Glutamatergic neuron (in vitro differentiated cells): ENCODE measurements at regions not wholly inside any gene's neighbourhood (a gene's known extent, or its start where the extent isn't known, plus 50 kb on each side); places are given as distances from the start of the nearest gene placed in this dataset.

Experiments used
- DNase-seq: peaks from one replicate; pipeline ENCODE4 v3.0.0; 2022
- H3K27ac Mint-ChIP-seq: one replicate; pipeline ENCODE4 v1.8.0; 2020; ENCODE audit warnings: mild to moderate bottlenecking, mixed read lengths, inconsistent platforms; ENCODE audit not compliant: unreplicated experiment
- H3K27me3 Mint-ChIP-seq: one replicate; pipeline ENCODE4 v1.8.0; 2020; ENCODE audit warnings: mild to moderate bottlenecking, moderate library complexity, mixed read lengths, inconsistent platforms; ENCODE audit not compliant: unreplicated experiment
- H3K36me3 Mint-ChIP-seq: one replicate; pipeline ENCODE4 v1.8.0; 2020; ENCODE audit warnings: mild to moderate bottlenecking, mixed read lengths, inconsistent platforms; ENCODE audit not compliant: unreplicated experiment
- H3K4me1 Mint-ChIP-seq: one replicate; pipeline ENCODE4 v1.8.0; 2020; ENCODE audit warnings: mild to moderate bottlenecking, low read depth, mixed read lengths, inconsistent platforms; ENCODE audit not compliant: unreplicated experiment
- H3K4me3 Mint-ChIP-seq: one replicate; pipeline ENCODE4 v1.8.0; 2020; ENCODE audit warnings: mild to moderate bottlenecking, mixed read lengths, inconsistent platforms; ENCODE audit not compliant: unreplicated experiment
- H3K9me3 Mint-ChIP-seq: one replicate; pipeline ENCODE4 v1.8.0; 2020; ENCODE audit warnings: mild to moderate bottlenecking, moderate library complexity, mixed read lengths, inconsistent platforms; ENCODE audit not compliant: unreplicated experiment
- TF ChIP-seq, protein P1 (sequence below): fragments of 200-600 bp; sonication (generic); IDR thresholded peaks from one replicate; pipeline ENCODE4 v1.5.0; 2021; ENCODE audit not compliant: partially characterized antibody, unreplicated experiment

DNA sequence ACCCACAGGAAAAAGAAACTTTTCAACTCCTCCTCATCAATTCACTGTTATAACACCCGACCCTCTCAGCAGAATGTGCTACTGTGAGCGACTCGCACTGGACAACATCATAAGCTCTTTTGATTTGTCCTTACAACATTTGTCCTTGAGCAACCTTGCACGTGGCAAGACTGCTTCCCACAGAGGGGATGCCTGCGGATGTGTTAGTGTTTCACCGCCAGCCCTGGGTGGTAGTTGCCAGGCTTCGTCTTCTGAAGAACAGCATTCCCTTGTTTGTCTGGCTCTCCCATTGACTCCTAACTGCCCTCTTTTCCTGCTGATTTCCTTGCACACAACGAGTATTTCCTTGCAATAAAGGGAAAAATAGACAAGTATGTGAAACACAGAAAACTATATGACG is 111.4 kb upstream of the SLC7A1 start:
- H3K4me3 Mint-ChIP-seq, result no peak overlapping the region

DNA sequence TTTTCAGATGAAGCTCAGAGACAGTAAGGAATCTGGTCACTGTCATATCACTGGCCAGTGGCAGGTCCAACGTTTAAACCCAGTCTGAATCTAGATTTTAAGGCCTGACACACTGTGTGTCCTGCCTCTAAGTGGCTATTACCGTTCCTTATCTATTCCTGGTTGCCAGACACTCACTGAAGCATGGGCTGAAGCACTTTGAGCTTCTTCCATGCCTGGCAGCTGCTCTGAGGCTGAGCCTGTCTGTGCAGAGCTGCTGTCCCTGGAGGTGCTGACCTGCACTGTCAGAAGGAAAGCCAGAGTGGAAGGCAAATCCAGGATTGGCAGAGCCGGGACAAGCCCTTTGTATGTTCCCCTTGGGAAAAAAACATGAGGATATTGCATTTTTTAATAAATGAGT is 109.2 kb upstream of the SLC7A1 start:
- no peak for DNase-seq
- Mint-ChIP-seq H3K36me3 (peaks cover 9% of the 10 kb centered on the region), H3K4me3 (no peak overlapping the region), H3K27me3 (no peaks in the 10 kb centered on the region), H3K27ac (no peak overlapping the region), H3K4me1 (peaks cover 11% of the 10 kb centered on the region), H3K9me3 (peaks cover 2% of the 10 kb centered on the region)
- TF ChIP-seq, protein P1, sequence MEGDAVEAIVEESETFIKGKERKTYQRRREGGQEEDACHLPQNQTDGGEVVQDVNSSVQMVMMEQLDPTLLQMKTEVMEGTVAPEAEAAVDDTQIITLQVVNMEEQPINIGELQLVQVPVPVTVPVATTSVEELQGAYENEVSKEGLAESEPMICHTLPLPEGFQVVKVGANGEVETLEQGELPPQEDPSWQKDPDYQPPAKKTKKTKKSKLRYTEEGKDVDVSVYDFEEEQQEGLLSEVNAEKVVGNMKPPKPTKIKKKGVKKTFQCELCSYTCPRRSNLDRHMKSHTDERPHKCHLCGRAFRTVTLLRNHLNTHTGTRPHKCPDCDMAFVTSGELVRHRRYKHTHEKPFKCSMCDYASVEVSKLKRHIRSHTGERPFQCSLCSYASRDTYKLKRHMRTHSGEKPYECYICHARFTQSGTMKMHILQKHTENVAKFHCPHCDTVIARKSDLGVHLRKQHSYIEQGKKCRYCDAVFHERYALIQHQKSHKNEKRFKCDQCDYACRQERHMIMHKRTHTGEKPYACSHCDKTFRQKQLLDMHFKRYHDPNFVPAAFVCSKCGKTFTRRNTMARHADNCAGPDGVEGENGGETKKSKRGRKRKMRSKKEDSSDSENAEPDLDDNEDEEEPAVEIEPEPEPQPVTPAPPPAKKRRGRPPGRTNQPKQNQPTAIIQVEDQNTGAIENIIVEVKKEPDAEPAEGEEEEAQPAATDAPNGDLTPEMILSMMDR, result no peak

More for the DNA sequence above, 111.4 kb upstream of the SLC7A1 start:
- no peak for DNase-seq
- TF ChIP-seq, protein P1, result no peak
- H3K36me3 Mint-ChIP-seq, result peaks cover 9% of the 10 kb centered on the region
- H3K27ac Mint-ChIP-seq, result no peak overlapping the region
- peaks cover 29% of the 10 kb centered on the region for H3K4me1 Mint-ChIP-seq
- H3K9me3 Mint-ChIP-seq, result peaks cover 2% of the 10 kb centered on the region
- H3K27me3 Mint-ChIP-seq, result peaks cover 2% of the 10 kb centered on the region

DNA sequence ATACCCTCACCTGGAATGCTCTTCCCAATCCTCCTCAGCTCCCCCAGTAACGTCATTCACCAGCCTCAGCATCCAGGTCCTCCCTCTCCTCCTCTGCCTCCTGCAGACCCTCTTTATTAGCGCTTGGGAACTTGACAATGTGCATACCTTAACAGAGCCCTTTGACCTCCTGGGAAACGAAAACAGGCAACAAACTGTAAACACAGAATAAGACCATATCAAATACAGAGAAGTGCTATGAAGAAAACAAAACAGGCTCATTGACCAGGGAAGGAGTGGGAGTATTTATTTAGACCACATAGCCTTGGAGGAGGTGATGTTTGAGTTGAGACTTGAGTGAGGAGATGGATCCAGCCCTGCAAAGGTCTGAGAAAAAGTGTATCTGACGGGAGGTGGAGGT is 107.9 kb upstream of the SLC7A1 start:
- H3K4me3 Mint-ChIP-seq, result peak overlapping the region; percentile 17
- no peak overlapping the region for H3K27ac Mint-ChIP-seq
- H3K36me3 Mint-ChIP-seq, result peaks cover 9% of the 10 kb centered on the region
- H3K27me3 Mint-ChIP-seq, result no peaks in the 10 kb centered on the region
- TF ChIP-seq, protein P1, result no peak
- H3K9me3 Mint-ChIP-seq, result no peaks in the 10 kb centered on the region
- H3K4me1 Mint-ChIP-seq, result peaks cover under 1% of the 10 kb centered on the region
- no peak for DNase-seq

DNA sequence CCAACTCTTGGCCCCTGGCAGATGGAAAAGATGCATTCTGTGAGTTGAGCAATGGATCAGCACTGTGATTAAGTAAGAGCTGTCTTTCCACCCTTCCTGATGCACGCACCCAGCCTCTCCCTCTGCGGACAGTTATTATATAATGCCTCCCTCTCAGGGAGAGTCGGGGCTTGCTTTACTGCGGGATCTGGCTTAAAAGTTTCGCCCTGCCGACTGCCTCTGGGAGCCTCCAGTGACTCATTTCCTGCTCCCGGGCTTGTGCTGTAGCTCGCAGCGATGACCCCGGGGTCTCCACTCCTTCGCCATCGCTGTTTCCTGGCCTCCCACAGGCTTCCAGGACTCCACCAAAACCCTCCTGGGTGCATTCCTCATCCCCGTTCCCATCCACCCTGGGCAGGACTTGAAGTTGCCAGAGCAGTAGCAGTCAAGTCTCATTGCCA is 107.4 kb upstream of the SLC7A1 start:
- TF ChIP-seq, protein P1, result no peak
- Mint-ChIP-seq H3K27ac (no peak overlapping the region), H3K27me3 (no peaks in the 10 kb centered on the region), H3K9me3 (no peaks in the 10 kb centered on the region), H3K4me3 (no peak overlapping the region), H3K4me1 (no peaks in the 10 kb centered on the region), H3K36me3 (peaks cover 9% of the 10 kb centered on the region)
- no peak for DNase-seq

DNA sequence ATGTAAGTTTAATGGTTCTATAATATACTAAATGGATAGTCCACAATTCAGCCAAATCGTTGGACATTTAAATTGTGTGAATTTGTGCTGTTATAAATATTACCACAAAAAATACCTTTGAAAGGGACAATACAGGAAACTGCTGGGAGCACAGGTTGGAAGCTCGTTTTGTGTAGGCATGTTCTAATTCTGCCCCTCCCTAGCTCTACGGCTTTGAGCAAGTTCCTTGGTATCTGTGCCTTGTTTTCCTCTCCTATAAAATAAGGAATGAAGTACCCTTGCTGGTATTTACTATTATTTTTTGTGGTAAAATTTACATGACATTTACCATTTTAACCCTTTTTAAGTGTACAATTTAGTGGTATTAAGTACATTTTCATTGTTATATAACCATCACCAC is 102.6 kb upstream of the SLC7A1 start:
- H3K4me1 Mint-ChIP-seq, result no peaks in the 10 kb centered on the region
- H3K4me3 Mint-ChIP-seq, result no peak overlapping the region
- TF ChIP-seq, protein P1, result no peak
- H3K36me3 Mint-ChIP-seq, result no peaks in the 10 kb centered on the region
- H3K9me3 Mint-ChIP-seq, result no peaks in the 10 kb centered on the region
- peaks cover 2% of the 10 kb centered on the region for H3K27me3 Mint-ChIP-seq
- no peak for DNase-seq
- H3K27ac Mint-ChIP-seq, result no peak overlapping the region
